Caco-2 (cell line): ENCODE measurements at regions not wholly inside any gene's neighbourhood (a gene's known extent, or its start where the extent isn't known, plus 50 kb on each side); places are given as distances from the start of the nearest gene placed in this dataset.

Source experiments
- BruUV-seq: library from RNA; stranded (reverse); fragments of 400-500 nt; replicated peaks from 2 replicates; lab custom pipeline; 2021; lab: Mats Ljungman, UMichigan
- CTCF ChIA-PET: fragments of 300-600 bp; sonication (Branson Sonifier 250); formaldehyde crosslinking; loops from one replicate; lab custom pipeline; 2022; ENCODE audit warnings: antibody characterized with exemption; lab: Charles Lee
- POLR2A ChIA-PET: fragments of 300-600 bp; sonication (Branson Sonifier 250); formaldehyde crosslinking; loops from one replicate; lab custom pipeline; 2022; ENCODE audit warnings: antibody characterized with exemption; lab: Charles Lee
- DNase-seq, 2 experiments: peaks; one replicate each; pipeline versions ENCODE4 v3.0.0 to v3.0.0-alpha.2; 2020 to 2022
- H3K27me3 ChIP-seq: replicated peaks from 2 replicates; pipeline ENCODE4 v1.6.0; 2011; ENCODE audit warnings: low read length; ENCODE audit not compliant: control insufficient read depth, insufficient read depth
- H3K36me3 ChIP-seq: 2 replicates; pipeline ENCODE4 v1.5.1; 2011; ENCODE audit warnings: low read length; ENCODE audit not compliant: control insufficient read depth, insufficient read depth
- H3K4me1 ChIP-seq: fragments of 250-450 bp; sonication (Bioruptor Pico); 2 replicates; pipeline ENCODE4 v1.5.1; 2020; ENCODE audit warnings: mild to moderate bottlenecking
- H3K4me3 ChIP-seq: 2 replicates; pipeline ENCODE4 v1.5.1; 2011; ENCODE audit warnings: low read depth, mild to moderate bottlenecking, control low read depth, low read length
- H3K9me3 ChIP-seq: fragments of 250-450 bp; sonication (Bioruptor Pico); 2 replicates; pipeline ENCODE4 v1.5.1; 2020; ENCODE audit warnings: mild to moderate bottlenecking, moderate library complexity
- H3K27ac Mint-ChIP-seq: one replicate; pipeline ENCODE4 v1.8.0; 2022; ENCODE audit warnings: mixed read lengths; ENCODE audit not compliant: unreplicated experiment
- H3K27me3 Mint-ChIP-seq: one replicate; pipeline ENCODE4 v1.8.0; 2022; ENCODE audit warnings: mixed read lengths; ENCODE audit not compliant: insufficient read depth, unreplicated experiment
- H3K36me3 Mint-ChIP-seq: one replicate; pipeline ENCODE4 v1.8.0; 2022; ENCODE audit warnings: mild to moderate bottlenecking, mixed read lengths; ENCODE audit not compliant: insufficient read depth, unreplicated experiment
- H3K4me1 Mint-ChIP-seq: one replicate; pipeline ENCODE4 v1.8.0; 2022; ENCODE audit warnings: low read depth, mixed read lengths; ENCODE audit not compliant: unreplicated experiment
- H3K4me3 Mint-ChIP-seq: one replicate; pipeline ENCODE4 v1.8.0; 2022; ENCODE audit warnings: mild to moderate bottlenecking, moderate library complexity, mixed read lengths; ENCODE audit not compliant: unreplicated experiment
- H3K9me3 Mint-ChIP-seq: one replicate; pipeline ENCODE4 v1.8.0; 2022; ENCODE audit warnings: mixed read lengths; ENCODE audit not compliant: unreplicated experiment
- CTCF ChIP-seq, 2 experiments: fragments of 200-600 bp in 1 of 2; IDR thresholded peaks; 1 replicate in 1 of 2; 2 replicates in 1 of 2; pipeline versions ENCODE4 v1.5.1 to v1.8.0; 2011 to 2022; ENCODE audit warnings: antibody characterized with exemption in 1 of 2, control low read depth in 1 of 2, inconsistent platforms in 1 of 2, low read depth in 1 of 2, low read length in 1 of 2, mild to moderate bottlenecking in 1 of 2, moderate library complexity in 1 of 2; ENCODE audit not compliant: insufficient read depth in 1 of 2, severe bottlenecking in 1 of 2, unreplicated experiment in 1 of 2
- intact Hi-C: fragments of 100-400 bp; cut with micrococcal nuclease; formaldehyde crosslinking; loops from one replicate; pipeline ENCODE4 v1.10.0; 2022; ENCODE audit not compliant: unreplicated experiment

DNA sequence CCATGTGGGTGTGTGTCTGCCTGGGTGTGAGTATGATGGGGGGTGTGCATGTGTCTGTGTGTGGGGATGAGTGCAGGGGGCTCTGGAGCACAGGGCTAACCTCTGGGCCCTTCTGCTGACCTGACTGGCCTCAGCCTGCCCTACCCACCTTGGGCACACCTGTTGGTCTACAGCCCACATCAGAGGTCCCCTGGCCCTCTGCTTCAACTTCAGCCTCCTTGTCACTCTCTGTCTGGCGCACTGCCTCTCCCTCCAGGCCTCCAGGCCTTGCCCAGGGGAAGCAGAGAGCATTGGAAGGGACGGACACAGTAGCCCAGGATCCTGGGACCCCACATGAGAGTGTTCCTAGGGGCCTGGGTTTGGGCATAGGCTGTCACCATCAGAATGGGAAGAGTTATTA, 115.4 kb downstream of the EFNB1 start:
- no peak for TF ChIP-seq CTCF (IDR thresholded peaks at IDR 0.05; ENCODE audit: insufficient read depth in 1 of 2, low read depth in 1 of 2, low read length in 1 of 2, severe bottlenecking in 1 of 2, unreplicated experiment in 1 of 2)
- H3K4me3 Mint-ChIP-seq = no peak overlapping the region
- H3K36me3 ChIP-seq = no peaks in the 10 kb centered on the region
- ChIA-PET POLR2A (no interaction called here), CTCF (no interaction called here)
- H3K9me3 Mint-ChIP-seq = no peaks in the 10 kb centered on the region
- BruUV-seq = no TSS peak
- no peaks in the 10 kb centered on the region for H3K27me3 ChIP-seq
- H3K36me3 Mint-ChIP-seq = no peaks in the 10 kb centered on the region
- intact Hi-C loops = no loop called here
- no peak overlapping the region for H3K27ac Mint-ChIP-seq
- H3K4me1 ChIP-seq = no peaks in the 10 kb centered on the region
- no peak for DNase-seq
- no peaks in the 10 kb centered on the region for H3K27me3 Mint-ChIP-seq
- H3K4me3 ChIP-seq = no peak overlapping the region
- H3K4me1 Mint-ChIP-seq = no peaks in the 10 kb centered on the region
- H3K9me3 ChIP-seq = no peaks in the 10 kb centered on the region

DNA sequence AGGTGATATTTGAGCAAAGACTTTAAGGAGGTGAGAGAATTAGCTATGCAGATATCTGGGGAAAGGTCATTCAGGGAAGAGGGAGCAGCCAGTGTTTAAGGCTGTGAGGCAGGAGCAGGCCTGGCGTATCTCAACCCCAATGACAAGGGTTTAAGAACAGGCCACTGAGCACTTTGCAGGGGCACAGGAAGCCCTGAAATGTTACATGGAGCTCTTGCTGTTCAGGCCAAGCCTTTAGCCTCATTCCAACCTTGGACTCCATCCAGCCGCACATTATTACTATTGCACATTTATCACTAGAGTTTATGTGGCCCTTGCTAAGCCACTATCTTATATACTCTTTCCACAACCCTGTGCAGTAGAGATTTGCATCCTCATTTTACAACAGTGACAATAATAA, 114.0 kb downstream of the EFNB1 start:
- H3K4me1 ChIP-seq = no peaks in the 10 kb centered on the region
- intact Hi-C loops = no loop called here
- no peak for DNase-seq
- H3K4me3 ChIP-seq = no peak overlapping the region
- H3K36me3 Mint-ChIP-seq = no peaks in the 10 kb centered on the region
- H3K27me3 Mint-ChIP-seq = no peaks in the 10 kb centered on the region
- no peaks in the 10 kb centered on the region for H3K9me3 Mint-ChIP-seq
- POLR2A ChIA-PET = no interaction called here
- H3K9me3 ChIP-seq = no peaks in the 10 kb centered on the region
- CTCF ChIA-PET = no interaction called here
- no peaks in the 10 kb centered on the region for H3K27me3 ChIP-seq
- no peaks in the 10 kb centered on the region for H3K36me3 ChIP-seq
- TF ChIP-seq CTCF (IDR thresholded peaks at IDR 0.05; ENCODE audit: insufficient read depth in 1 of 2, low read depth in 1 of 2, low read length in 1 of 2, severe bottlenecking in 1 of 2, unreplicated experiment in 1 of 2) = no peak
- no peaks in the 10 kb centered on the region for H3K4me1 Mint-ChIP-seq
- H3K4me3 Mint-ChIP-seq = no peak overlapping the region
- BruUV-seq = no TSS peak
- no peak overlapping the region for H3K27ac Mint-ChIP-seq

GRCh38 chrX:68942104-68942503, 113.3 kb downstream of the EFNB1 start:
- POLR2A ChIA-PET = no interaction called here
- no peak for DNase-seq
- no peaks in the 10 kb centered on the region for H3K9me3 Mint-ChIP-seq

More at GRCh38 chrX:68942104-68942503, 113.3 kb downstream of the EFNB1 start:
- H3K4me1 Mint-ChIP-seq = no peaks in the 10 kb centered on the region
- no TSS peak for BruUV-seq
- no peaks in the 10 kb centered on the region for H3K27me3 Mint-ChIP-seq
- no peaks in the 10 kb centered on the region for H3K36me3 ChIP-seq
- H3K27me3 ChIP-seq = no peaks in the 10 kb centered on the region
- H3K4me1 ChIP-seq = no peaks in the 10 kb centered on the region
- H3K9me3 ChIP-seq = no peaks in the 10 kb centered on the region
- CTCF ChIA-PET = no interaction called here
- no peak overlapping the region for H3K4me3 ChIP-seq
- H3K27ac Mint-ChIP-seq = no peak overlapping the region
- no peak overlapping the region for H3K4me3 Mint-ChIP-seq
- no peak for TF ChIP-seq CTCF (IDR thresholded peaks at IDR 0.05; ENCODE audit: insufficient read depth in 1 of 2, low read depth in 1 of 2, low read length in 1 of 2, severe bottlenecking in 1 of 2, unreplicated experiment in 1 of 2)
- intact Hi-C loops = no loop called here
- H3K36me3 Mint-ChIP-seq = no peaks in the 10 kb centered on the region
